ENCODE measurements at regions not wholly inside any gene's neighbourhood (a gene's known extent, or its start where the extent isn't known, plus 50 kb on each side); places are given as distances from the start of the nearest gene placed in this dataset.
"Not testable (repeated sequence)": the region's sequence is repeated elsewhere in the genome, so short reads cannot be mapped to it uniquely, and the experiment has no call there.

- H3K36me3 ChIP-seq (ENCODE audit: insufficient read depth in 1 of 2, low read depth in 1 of 2); H3K4me1 ChIP-seq; H3K9me3 ChIP-seq; H3K27ac ChIP-seq; H3K27me3 ChIP-seq (ENCODE audit: insufficient read depth in 3 of 3, low read length in 2 of 3); DNase-seq; H3K4me3 ChIP-seq; intact Hi-C loops (cut with DNase I): not testable (repeated sequence)
- peak in 1 of 4 donors; percentile 67 for ATAC-seq
- 54 to 88% (median 83%) methylated on average over 1 of the region's 3 CpGs for WGBS, 3 donors
- TF ChIP-seq CTCF (IDR thresholded peaks at IDR 0.05): peak; percentile 49
Measured at GRCh38 chr2:89048138-89049066, 356.9 kb downstream of the RPIA start.

- H3K4me1 ChIP-seq; H3K27me3 ChIP-seq (ENCODE audit: insufficient read depth in 3 of 3, low read length in 2 of 3); H3K36me3 ChIP-seq (ENCODE audit: insufficient read depth in 1 of 2, low read depth in 1 of 2); H3K4me3 ChIP-seq; DNase-seq; H3K9me3 ChIP-seq; intact Hi-C loops (cut with DNase I); ATAC-seq; H3K27ac ChIP-seq: not testable (repeated sequence)
- WGBS, 3 donors: 67 to 70% (median 69%) methylated on average over 4 of the region's 4 CpGs
Measured at GRCh38 chr2:89058616-89059015, 367.1 kb downstream of the RPIA start.

GRCh38 chr2:89061174-89061573 is 369.7 kb downstream of the RPIA start:
- intact Hi-C loops (cut with DNase I); H3K9me3 ChIP-seq; H3K27me3 ChIP-seq (ENCODE audit: insufficient read depth in 3 of 3, low read length in 2 of 3); ATAC-seq; H3K27ac ChIP-seq; H3K4me3 ChIP-seq; H3K4me1 ChIP-seq; H3K36me3 ChIP-seq (ENCODE audit: insufficient read depth in 1 of 2, low read depth in 1 of 2); DNase-seq: not testable (repeated sequence)
- WGBS, 3 donors: 63 to 77% (median 64%) methylated on average over 1 of the region's 1 CpG

- H3K4me1 ChIP-seq; DNase-seq; H3K27me3 ChIP-seq (ENCODE audit: insufficient read depth in 3 of 3, low read length in 2 of 3); H3K4me3 ChIP-seq; intact Hi-C loops (cut with DNase I); H3K27ac ChIP-seq; ATAC-seq; H3K9me3 ChIP-seq; H3K36me3 ChIP-seq (ENCODE audit: insufficient read depth in 1 of 2, low read depth in 1 of 2): not testable (repeated sequence)
- 63 to 70% (median 64%) methylated on average over 4 of the region's 4 CpGs for WGBS, 3 donors
Measured at GRCh38 chr2:89076771-89077170, 385.3 kb downstream of the RPIA start.

GRCh38 chr2:89092911-89093310 is 401.4 kb downstream of the RPIA start:
- H3K27ac ChIP-seq; H3K9me3 ChIP-seq; H3K4me1 ChIP-seq; intact Hi-C loops (cut with DNase I); ATAC-seq; H3K36me3 ChIP-seq (ENCODE audit: insufficient read depth in 1 of 2, low read depth in 1 of 2); DNase-seq; H3K4me3 ChIP-seq; H3K27me3 ChIP-seq (ENCODE audit: insufficient read depth in 3 of 3, low read length in 2 of 3): not testable (repeated sequence)
- WGBS, 3 donors: 66 to 78% (median 68%) methylated on average over 6 of the region's 8 CpGs

- 38 to 50% (median 40%) methylated on average over 4 of the region's 4 CpGs for WGBS, 3 donors
- DNase-seq; H3K9me3 ChIP-seq; ATAC-seq; H3K27ac ChIP-seq; H3K36me3 ChIP-seq (ENCODE audit: insufficient read depth in 1 of 2, low read depth in 1 of 2); H3K27me3 ChIP-seq (ENCODE audit: insufficient read depth in 3 of 3, low read length in 2 of 3); H3K4me1 ChIP-seq; H3K4me3 ChIP-seq; intact Hi-C loops (cut with DNase I): not testable (repeated sequence)
Measured at GRCh38 chr2:89095060-89095459, 403.6 kb downstream of the RPIA start.

GRCh38 chr2:89102587-89102986 is 411.1 kb downstream of the RPIA start:
- H3K4me3 ChIP-seq; H3K36me3 ChIP-seq (ENCODE audit: insufficient read depth in 1 of 2, low read depth in 1 of 2); DNase-seq; H3K27me3 ChIP-seq (ENCODE audit: insufficient read depth in 3 of 3, low read length in 2 of 3); intact Hi-C loops (cut with DNase I); H3K27ac ChIP-seq; H3K4me1 ChIP-seq; ATAC-seq; H3K9me3 ChIP-seq: not testable (repeated sequence)
- 53 to 77% (median 70%) methylated on average over 4 of the region's 4 CpGs for WGBS, 3 donors

- H3K4me3 ChIP-seq; DNase-seq; H3K27ac ChIP-seq; H3K4me1 ChIP-seq; ATAC-seq; H3K9me3 ChIP-seq; H3K36me3 ChIP-seq (ENCODE audit: insufficient read depth in 1 of 2, low read depth in 1 of 2); H3K27me3 ChIP-seq (ENCODE audit: insufficient read depth in 3 of 3, low read length in 2 of 3); intact Hi-C loops (cut with DNase I): not testable (repeated sequence)
- WGBS, 3 donors: 55 to 60% methylated on average over 1 to 2 of the region's 3 CpGs; no CpG with 5 or more reads in 1 of the 3 donors
Measured at GRCh38 chr2:89106369-89107019, 415.0 kb downstream of the RPIA start.

- H3K36me3 ChIP-seq (ENCODE audit: insufficient read depth in 1 of 2, low read depth in 1 of 2); H3K27ac ChIP-seq; H3K27me3 ChIP-seq (ENCODE audit: insufficient read depth in 3 of 3, low read length in 2 of 3); H3K4me3 ChIP-seq; ATAC-seq; DNase-seq; H3K4me1 ChIP-seq; intact Hi-C loops (cut with DNase I); H3K9me3 ChIP-seq: not testable (repeated sequence)
- 0% methylated on average over 1 of the region's 1 CpG for WGBS, 3 donors
Measured at GRCh38 chr2:89112434-89112833, 421.0 kb downstream of the RPIA start.

GRCh38 chr2:89113286-89113685 is 421.8 kb downstream of the RPIA start:
- H3K27ac ChIP-seq; H3K9me3 ChIP-seq; intact Hi-C loops (cut with DNase I); ATAC-seq; H3K4me3 ChIP-seq; DNase-seq; H3K27me3 ChIP-seq (ENCODE audit: insufficient read depth in 3 of 3, low read length in 2 of 3); H3K36me3 ChIP-seq (ENCODE audit: insufficient read depth in 1 of 2, low read depth in 1 of 2); H3K4me1 ChIP-seq: not testable (repeated sequence)
